T-helper 1 cell (primary cell): ENCODE measurements at regions not wholly inside any gene's neighbourhood (a gene's known extent, or its start where the extent isn't known, plus 50 kb on each side); places are given as distances from the start of the nearest gene placed in this dataset.

ENCODE experiments used
- DNase-seq, 5 donors: peaks; one replicate each; pipeline ENCODE4 v3.0.0-alpha.2; 2012 to 2020

DNA sequence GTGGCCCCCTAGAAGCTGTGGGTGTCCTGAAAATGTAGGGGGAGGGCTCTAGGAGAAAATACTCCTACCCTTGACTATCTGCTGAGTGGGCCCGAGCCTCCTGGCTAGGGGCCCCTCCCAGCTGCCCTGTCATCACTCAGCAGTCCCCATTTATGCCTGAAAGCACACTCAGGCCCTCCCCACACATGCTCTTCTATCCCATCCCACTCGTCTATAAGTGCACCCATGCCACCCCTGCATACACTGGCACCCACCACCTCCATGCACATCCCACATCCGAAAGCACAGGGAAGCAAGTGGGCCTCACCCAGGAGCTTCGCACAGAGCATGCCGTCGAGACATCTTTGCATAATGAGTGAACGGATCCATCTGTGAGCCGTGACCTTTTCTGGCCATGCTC is 80.4 kb upstream of the POU3F1 start:
- no peak for DNase-seq

GRCh38 chr1:38125837-38126520 is 79.4 kb upstream of the POU3F1 start:
- no peak for DNase-seq

GRCh38 chr1:38125016-38125415 is 78.4 kb upstream of the POU3F1 start:
- no peak for DNase-seq

DNA sequence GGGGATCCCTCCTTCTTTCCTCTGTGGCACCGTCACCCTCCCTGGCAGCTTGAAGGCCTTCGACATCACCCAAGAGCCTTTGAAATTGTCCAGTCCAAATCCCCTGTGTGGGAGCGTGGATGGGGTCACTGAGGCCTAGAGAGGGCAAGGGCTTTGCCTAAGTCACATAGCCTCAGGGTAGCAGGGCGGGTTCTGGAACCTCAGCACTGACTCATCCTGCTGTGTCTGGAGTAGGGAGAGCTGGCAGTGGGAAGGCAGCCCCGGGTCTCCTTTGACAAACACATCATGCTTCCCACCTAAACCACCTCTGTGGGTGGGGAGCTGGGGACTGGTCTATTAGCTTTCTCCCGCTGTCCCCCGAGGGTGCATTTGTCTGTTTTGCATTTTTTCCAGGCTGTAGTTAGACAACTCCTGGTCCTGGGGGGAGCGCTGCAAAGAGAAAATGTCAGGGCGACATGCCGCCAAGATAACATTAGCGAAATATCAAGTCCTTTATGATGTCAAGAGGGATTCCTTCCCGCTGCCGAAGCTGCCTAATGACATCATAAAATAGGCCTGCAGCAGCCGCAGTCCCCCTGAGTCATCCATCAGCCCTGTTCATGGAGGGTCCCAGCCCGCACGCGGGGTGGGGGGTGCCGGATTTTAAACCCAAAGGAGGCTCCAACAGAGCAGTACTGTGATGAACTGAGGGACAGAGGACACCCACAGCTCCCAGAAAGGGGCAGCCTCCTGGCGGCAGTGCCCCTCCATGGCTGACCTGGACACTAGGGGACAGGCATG is 77.0 kb upstream of the POU3F1 start:
- no peak for DNase-seq

GRCh38 chr1:38121231-38121680 is 74.7 kb upstream of the POU3F1 start:
- no peak for DNase-seq

GRCh38 chr1:38120552-38121230 is 74.1 kb upstream of the POU3F1 start:
- no peak for DNase-seq

- no peak for DNase-seq
These were observed 72.4 kb upstream of the POU3F1 start for GRCh38 chr1:38118976-38119375.

DNA sequence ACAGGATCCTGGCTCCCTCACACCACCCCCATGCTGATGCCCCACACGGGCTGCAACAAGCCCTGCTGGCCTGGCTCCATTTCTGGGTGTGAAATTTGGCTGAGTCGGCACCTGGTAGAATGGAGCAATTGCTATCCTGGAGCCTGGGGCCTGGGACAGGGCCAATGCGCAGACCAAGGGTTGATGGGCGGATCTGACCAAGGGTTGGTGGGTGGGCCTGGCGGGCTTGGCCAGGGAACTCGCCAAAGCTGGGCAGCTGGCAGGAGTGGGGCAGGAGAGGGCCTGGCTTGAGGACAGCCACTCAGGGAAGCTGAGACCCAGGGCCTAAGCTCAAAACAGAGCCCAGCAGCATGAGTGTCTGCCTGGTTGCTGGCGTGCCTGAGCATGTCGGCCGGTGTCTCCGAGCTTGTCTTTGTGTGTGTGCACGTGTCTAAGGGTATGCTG is 70.9 kb upstream of the POU3F1 start:
- no peak for DNase-seq

DNA sequence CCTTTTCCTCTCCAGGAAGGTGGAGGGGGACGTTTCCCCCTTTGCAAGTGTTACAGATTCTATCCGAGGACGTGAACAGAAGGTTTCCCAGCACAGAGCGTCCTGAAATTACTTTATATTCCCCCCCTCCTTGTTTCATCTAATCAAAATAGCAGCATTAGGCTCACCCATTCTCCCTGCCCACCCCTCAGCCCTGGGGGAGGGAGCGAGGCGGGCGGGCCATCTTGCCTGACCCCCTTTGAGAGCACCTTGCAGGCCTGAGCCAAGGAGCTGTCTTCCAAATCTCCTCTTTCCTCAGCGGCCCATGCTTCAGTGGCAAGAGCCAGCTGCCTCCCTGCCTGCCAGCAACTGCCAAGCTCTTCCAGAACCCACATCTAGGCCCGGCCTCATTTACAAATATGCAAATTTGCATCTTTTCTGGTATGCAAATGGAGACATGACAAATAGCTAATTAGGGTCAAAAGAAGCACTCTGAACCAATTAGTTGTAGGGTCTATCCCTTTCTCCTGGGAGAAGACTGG is 69.1 kb upstream of the POU3F1 start:
- DNase-seq: no peak

- DNase-seq: no peak
These were observed 68.6 kb upstream of the POU3F1 start for GRCh38 chr1:38115226-38115625.

GRCh38 chr1:38114241-38115026 is 67.8 kb upstream of the POU3F1 start:
- DNase-seq: no peak

DNA sequence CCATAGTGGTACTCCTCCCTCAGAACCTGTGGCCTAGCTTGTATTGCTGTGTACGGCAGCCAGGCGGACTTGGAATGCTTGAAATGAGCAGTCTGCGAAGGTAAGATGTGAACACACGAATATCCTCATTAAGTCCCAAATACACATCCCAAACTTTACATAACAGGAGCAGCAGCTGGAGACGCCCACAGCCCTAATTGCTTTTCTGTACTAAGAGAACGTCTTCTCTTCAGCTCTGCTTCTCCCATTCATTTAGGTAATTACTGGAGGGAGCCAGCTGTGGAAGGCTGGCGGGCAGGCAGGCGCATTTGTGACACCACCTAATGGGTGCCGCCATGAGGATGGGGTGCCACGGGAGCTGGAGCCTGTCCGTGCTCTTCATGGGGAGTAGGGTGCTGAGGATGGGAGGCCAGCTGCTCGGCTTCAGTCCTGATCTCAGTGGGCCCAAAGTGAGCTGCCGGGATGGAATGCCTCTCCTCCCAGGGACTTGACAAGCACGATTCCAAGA is 66.6 kb upstream of the POU3F1 start:
- no peak for DNase-seq

GRCh38 chr1:38111589-38111988 is 65.0 kb upstream of the POU3F1 start:
- DNase-seq: no peak

DNA sequence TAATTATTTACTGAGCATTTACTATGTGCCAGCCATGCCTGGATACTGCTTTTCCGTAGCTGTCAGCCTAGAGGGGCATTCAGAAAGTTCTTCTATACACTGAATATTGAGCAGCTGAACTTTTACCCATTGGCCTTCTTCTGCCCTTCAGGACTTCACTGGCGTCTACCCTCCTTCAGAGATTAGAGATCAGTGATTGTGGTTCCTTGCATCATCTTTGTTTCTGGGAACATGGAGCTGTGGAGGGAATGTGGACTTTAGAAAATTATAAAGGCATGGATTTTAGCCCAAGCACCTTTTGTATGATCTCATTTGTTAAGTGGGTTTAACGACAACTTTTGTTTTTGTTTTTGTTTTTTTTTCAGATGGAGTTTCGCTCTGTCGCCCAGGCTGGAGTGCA is 58.7 kb upstream of the POU3F1 start:
- DNase-seq: no peak

GRCh38 chr1:38102636-38103035 is 56.0 kb upstream of the POU3F1 start:
- no peak for DNase-seq

DNA sequence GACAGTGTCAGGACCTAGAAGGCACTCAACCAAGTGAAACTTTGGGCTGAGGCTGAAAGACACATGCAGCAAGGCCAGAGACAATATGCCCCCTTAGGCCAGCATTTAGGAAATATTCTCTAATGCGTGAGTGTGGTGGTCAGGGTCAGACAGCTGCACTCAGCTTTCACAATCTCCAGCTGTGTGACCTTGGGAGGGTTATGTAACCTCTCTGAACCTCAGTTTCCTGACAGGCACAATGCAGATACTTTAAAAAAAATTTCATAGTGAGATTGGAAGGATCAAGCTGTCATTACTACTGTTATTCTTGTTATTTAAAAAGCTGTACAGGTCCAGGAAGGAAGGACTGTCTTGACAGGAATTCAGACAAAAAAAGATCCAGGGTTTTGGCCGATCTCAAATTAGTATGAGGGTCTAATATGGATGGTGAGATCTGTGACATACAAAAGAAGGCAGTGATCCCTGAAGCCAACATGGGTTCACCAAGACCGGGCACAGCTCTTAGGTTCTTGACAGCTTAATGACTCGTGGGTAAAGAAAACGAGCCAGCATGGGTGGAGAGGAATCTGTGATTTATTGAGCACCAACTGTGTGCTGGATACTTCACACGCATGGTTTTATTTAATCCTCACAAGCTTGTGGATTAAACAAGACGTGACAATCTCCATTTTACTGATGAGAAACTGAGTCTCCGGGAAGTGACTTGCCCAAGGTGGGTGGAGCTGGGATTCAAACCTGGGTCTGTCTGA is 54.6 kb upstream of the POU3F1 start:
- DNase-seq: no peak

DNA sequence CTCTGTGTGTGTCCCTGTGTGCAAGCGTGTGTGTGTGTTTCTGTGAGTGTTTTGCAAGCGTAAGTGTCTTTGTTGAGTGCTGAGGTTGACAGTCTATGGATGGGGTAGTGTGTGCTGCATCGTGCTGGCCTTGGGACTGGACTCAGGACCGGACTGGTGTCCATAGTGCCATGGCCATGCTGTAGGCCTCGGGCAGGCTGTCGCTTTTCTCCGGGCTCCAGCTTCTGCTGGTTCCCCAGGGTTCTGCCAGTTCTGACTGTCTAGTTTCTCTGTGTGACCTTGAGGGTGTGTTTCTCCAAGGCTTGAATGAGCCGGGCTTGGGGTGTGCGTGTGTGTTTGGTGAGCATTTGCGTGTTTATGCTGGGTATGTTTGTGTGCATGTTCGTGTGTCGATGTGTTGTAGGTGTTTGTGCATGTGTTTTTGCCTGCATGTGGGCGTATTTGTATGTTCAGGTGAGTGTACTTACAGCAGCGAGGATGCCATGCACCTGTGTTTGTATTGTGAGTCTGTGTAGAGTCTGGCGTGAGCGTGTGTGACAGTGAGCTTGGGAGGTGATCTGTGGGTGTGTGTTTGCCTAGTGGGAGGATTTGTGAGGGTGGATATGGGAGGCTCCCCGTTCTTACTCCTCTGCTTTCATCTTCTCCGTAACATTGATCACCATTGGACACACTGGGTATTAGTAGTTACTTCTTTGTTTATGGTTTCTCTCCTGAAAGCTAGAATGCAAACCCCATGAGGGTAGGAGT is 51.7 kb upstream of the POU3F1 start:
- no peak for DNase-seq

GRCh38 chr1:38097284-38097898 is 50.8 kb upstream of the POU3F1 start:
- DNase-seq: no peak
